ENCODE measurements at regions not wholly inside any gene's neighbourhood (a gene's known extent, or its start where the extent isn't known, plus 50 kb on each side); places are given as distances from the start of the nearest gene placed in this dataset.
"Not testable (repeated sequence)": the region's sequence is repeated elsewhere in the genome, so short reads cannot be mapped to it uniquely, and the experiment has no call there.

DNA sequence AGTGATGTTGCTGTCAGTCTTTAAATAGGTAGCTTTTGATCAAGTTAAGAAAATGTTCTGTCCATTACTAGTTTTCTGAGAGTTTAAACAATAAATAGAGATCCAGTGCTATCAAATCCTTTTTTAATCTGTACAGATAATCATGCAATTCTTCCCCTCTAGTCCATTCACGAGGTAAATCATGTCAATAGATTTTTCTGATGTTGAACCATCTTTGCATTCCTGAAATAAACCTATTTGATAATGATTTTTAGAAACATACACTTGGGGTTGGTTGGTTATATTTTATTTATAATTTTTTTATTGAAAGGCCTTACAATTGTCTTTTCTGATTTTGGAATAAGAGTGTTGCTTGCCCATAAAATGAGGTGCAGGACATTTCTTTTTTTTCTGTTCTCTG is 95.0 kb downstream of the FAM53A start:
- Histone ChIP-seq H3K4me1 (ENCODE audit: control insufficient read depth, insufficient read depth, low read length) (no peaks in the 10 kb centered on the region), H3K4me3 (ENCODE audit: low read length) (no peak overlapping the region), H3K27me3 (ENCODE audit: control insufficient read depth, insufficient read depth, low read length) (no peaks in the 10 kb centered on the region), H3K36me3 (ENCODE audit: control insufficient read depth, insufficient read depth, low read length) (no peaks in the 10 kb centered on the region), H3K27ac (ENCODE audit: low read depth, low read length) (no peak overlapping the region), H3K9ac (ENCODE audit: low read length) (no peak overlapping the region)

DNA sequence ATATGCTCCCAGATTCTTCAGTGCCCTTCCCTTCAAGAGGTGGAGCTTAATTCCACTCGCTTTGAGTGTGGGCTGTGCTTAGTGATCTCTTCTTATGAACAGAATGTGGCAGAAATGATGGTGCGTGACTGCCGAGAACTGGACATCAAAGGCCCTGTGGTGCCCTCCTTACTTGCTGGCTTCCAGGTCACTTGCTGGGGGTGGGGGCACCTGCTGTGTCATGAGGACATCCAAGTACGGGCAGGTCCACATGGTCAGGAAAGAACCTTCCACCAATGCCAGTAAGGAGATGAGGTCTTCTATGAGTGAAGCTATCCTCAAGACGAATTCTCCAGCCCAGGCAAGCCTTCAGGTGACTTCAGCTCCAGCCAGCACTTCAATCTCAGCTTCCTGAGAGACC is 95.8 kb downstream of the FAM53A start:
- no peak overlapping the region for H3K4me3 ChIP-seq (ENCODE audit: low read length)
- no peak overlapping the region for H3K9ac ChIP-seq (ENCODE audit: low read length)
- no peaks in the 10 kb centered on the region for H3K27me3 ChIP-seq (ENCODE audit: control insufficient read depth, insufficient read depth, low read length)
- no peaks in the 10 kb centered on the region for H3K36me3 ChIP-seq (ENCODE audit: control insufficient read depth, insufficient read depth, low read length)
- no peak overlapping the region for H3K27ac ChIP-seq (ENCODE audit: low read depth, low read length)
- no peaks in the 10 kb centered on the region for H3K4me1 ChIP-seq (ENCODE audit: control insufficient read depth, insufficient read depth, low read length)

DNA sequence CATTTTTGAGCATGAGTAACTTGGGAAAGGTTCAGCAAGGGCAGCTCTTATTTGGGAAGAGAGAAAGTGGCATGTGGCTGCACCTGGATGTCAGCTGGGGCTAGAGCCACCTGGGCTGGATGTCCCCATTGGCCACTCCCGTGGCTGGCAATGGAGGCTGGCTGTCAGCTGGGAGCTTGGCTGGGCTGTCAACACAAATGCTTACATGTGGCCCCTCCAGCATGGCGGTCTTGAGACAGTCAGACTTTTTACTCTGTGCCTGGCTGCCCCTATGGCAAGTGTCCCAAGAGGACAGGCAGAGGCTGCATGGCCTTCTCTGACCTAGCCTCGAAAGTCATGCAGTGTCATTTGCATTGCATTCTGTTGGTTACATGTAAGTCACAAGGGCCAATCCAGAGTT is 99.6 kb downstream of the FAM53A start:
- Histone ChIP-seq H3K27ac (ENCODE audit: low read depth, low read length) (no peak overlapping the region), H3K4me1 (ENCODE audit: control insufficient read depth, insufficient read depth, low read length) (no peaks in the 10 kb centered on the region), H3K4me3 (ENCODE audit: low read length) (no peak overlapping the region), H3K27me3 (ENCODE audit: control insufficient read depth, insufficient read depth, low read length) (no peaks in the 10 kb centered on the region), H3K9ac (ENCODE audit: low read length) (no peak overlapping the region), H3K36me3 (ENCODE audit: control insufficient read depth, insufficient read depth, low read length) (no peaks in the 10 kb centered on the region)

DNA sequence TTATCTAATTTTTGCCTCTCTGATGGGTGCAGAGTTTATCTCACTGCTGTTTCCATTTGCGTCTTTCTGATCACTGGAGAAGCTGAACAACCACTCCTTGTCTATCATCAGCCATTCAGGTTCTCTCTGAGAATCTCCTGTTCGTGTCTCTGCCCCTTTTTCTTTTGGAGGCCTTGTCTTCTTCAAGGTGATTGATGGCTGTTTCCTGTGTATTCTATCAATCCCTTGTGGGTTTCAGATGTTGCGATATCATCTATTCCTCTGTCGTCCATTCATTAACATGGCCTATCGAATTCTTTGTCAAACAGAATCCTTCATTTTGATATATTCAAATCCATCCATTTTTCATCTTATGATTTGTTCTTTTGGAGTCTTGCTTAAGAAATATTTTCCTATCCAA is 100.3 kb downstream of the FAM53A start:
- no peaks in the 10 kb centered on the region for H3K36me3 ChIP-seq (ENCODE audit: control insufficient read depth, insufficient read depth, low read length)
- H3K27me3 ChIP-seq (ENCODE audit: control insufficient read depth, insufficient read depth, low read length), result no peaks in the 10 kb centered on the region
- H3K4me1 ChIP-seq (ENCODE audit: control insufficient read depth, insufficient read depth, low read length), result no peaks in the 10 kb centered on the region
- no peak overlapping the region for H3K9ac ChIP-seq (ENCODE audit: low read length)
- H3K27ac ChIP-seq (ENCODE audit: low read depth, low read length), result no peak overlapping the region
- H3K4me3 ChIP-seq (ENCODE audit: low read length), result no peak overlapping the region

GRCh38 chr4:1583051-1583785 is 100.9 kb downstream of the FAM53A start:
- no peak overlapping the region for H3K9ac ChIP-seq (ENCODE audit: low read length)
- no peaks in the 10 kb centered on the region for H3K36me3 ChIP-seq (ENCODE audit: control insufficient read depth, insufficient read depth, low read length)
- no peak overlapping the region for H3K4me3 ChIP-seq (ENCODE audit: low read length)
- no peak overlapping the region for H3K27ac ChIP-seq (ENCODE audit: low read depth, low read length)
- H3K4me1 ChIP-seq (ENCODE audit: control insufficient read depth, insufficient read depth, low read length), result no peaks in the 10 kb centered on the region
- peaks cover 3% of the 10 kb centered on the region for H3K27me3 ChIP-seq (ENCODE audit: control insufficient read depth, insufficient read depth, low read length)

DNA sequence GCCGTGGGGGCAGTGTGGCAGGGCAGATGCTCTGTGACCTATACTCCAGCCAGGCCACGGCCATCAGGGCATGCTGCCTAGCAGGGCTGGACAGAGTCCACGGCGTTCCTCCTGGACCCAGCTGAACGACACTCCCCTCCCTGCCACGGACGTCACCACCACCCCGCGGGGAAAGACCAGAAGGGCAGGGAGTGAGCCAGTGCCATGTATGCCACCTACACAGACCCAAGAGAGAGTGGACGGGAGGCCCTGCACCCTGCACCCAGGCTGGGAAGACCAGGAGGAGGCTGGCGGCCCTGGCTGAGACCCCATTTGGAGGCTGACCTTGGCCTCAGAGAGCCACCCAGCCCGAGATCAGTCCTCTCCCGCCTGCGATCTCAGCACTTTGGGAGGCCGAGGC is 101.9 kb downstream of the FAM53A start:
- H3K27me3 ChIP-seq (ENCODE audit: control insufficient read depth, insufficient read depth, low read length), result peaks cover 5% of the 10 kb centered on the region

DNA sequence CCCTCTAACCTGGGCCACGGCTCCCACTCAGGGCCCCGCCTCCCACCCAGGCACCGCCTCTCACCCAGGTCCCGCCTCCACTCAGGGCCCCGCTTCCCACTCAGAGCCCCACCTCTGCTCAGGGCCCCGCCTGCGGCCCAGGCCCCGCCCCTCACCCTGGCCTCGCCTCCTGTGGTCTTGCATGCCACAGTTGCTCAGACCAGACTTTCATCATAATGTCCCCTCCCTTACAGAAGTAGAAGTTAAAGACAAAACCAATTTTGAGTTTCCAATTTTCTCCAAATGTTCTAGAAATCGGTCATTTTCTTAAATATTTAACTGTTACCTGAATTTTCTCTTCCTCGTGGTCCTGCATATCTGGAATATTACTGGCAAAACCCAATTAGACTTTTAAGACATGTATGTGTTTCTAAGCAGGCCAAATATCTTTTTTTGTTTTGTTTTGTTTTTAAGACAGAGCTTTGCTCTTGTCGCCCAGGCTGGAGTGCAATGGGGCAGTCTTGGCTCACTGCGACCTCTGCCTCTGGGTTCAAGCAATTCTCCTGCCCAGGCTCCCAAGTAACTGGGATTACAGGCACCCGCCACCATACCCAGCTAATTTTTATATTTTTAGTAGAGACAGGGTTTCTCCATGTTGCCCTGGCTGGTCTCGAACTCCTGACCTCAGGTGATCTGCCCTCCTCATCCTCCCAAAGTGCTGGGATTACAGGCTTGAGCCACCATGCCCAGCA is 102.8 kb downstream of the FAM53A start:
- not testable (repeated sequence) for H3K27ac ChIP-seq (ENCODE audit: low read depth, low read length); H3K9ac ChIP-seq (ENCODE audit: low read length); H3K4me3 ChIP-seq (ENCODE audit: low read length); H3K36me3 ChIP-seq (ENCODE audit: control insufficient read depth, insufficient read depth, low read length); H3K4me1 ChIP-seq (ENCODE audit: control insufficient read depth, insufficient read depth, low read length); H3K27me3 ChIP-seq (ENCODE audit: control insufficient read depth, insufficient read depth, low read length)

More for the DNA sequence above, 101.9 kb downstream of the FAM53A start:
- H3K9ac ChIP-seq (ENCODE audit: low read length), result no peak overlapping the region
- H3K4me3 ChIP-seq (ENCODE audit: low read length), result no peak overlapping the region
- no peaks in the 10 kb centered on the region for H3K36me3 ChIP-seq (ENCODE audit: control insufficient read depth, insufficient read depth, low read length)
- no peak overlapping the region for H3K27ac ChIP-seq (ENCODE audit: low read depth, low read length)
- H3K4me1 ChIP-seq (ENCODE audit: control insufficient read depth, insufficient read depth, low read length), result no peaks in the 10 kb centered on the region

- H3K4me3 ChIP-seq (ENCODE audit: low read length); H3K9ac ChIP-seq (ENCODE audit: low read length); H3K36me3 ChIP-seq (ENCODE audit: control insufficient read depth, insufficient read depth, low read length); H3K27me3 ChIP-seq (ENCODE audit: control insufficient read depth, insufficient read depth, low read length); H3K27ac ChIP-seq (ENCODE audit: low read depth, low read length); H3K4me1 ChIP-seq (ENCODE audit: control insufficient read depth, insufficient read depth, low read length): not testable (repeated sequence)
These were observed 103.5 kb downstream of the FAM53A start for GRCh38 chr4:1580692-1581012.

DNA sequence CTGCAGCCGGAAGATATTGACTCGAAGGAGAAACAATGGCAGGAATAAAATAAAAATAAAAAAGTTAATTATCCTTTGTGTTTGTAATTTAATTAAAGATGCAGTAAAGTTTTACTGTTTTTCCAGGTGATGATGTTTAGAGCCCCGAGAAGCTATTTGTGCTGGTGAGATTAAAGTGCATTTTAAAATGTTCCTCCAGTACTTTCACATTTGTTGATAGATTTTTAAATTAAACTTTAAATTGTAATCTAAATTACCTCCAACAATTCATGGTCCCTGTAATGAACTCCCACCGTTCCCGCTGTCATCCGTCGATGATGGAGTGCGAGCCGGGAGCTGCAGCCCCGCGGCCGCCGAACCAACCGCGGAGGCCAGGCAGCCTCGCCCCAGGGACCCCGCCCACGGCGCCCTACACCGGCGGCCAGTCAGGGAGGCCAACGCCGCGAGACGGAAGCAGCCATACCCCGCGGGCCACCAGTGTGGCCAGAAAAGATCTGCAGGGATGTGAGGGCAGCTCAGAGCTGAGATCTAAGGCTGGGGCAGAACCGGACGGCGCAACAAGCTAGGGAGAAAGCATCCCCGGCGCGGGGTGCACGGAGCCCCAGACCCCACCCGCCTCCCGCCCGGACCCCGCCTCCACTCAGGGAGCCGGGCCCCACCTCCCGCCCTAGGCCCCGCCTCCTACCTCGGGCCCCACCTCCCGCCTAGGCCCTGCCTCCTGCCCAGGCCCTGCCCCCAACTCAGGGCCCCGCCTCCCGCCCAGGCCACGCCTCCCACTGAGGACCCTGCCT is 104.0 kb downstream of the FAM53A start:
- Histone ChIP-seq H3K9ac (ENCODE audit: low read length) (peak overlapping the region; percentile 38), H3K27ac (ENCODE audit: low read depth, low read length) (peak overlapping the region; percentile 40), H3K4me3 (ENCODE audit: low read length) (peak overlapping the region; percentile 68), H3K27me3 (ENCODE audit: control insufficient read depth, insufficient read depth, low read length) (peaks cover 5% of the 10 kb centered on the region), H3K36me3 (ENCODE audit: control insufficient read depth, insufficient read depth, low read length) (no peaks in the 10 kb centered on the region), H3K4me1 (ENCODE audit: control insufficient read depth, insufficient read depth, low read length) (no peaks in the 10 kb centered on the region)

- Histone ChIP-seq H3K4me1 (ENCODE audit: control insufficient read depth, insufficient read depth, low read length) (no peaks in the 10 kb centered on the region), H3K4me3 (ENCODE audit: low read length) (peak overlapping the region; percentile 68), H3K27ac (ENCODE audit: low read depth, low read length) (peak overlapping the region; percentile 21), H3K9ac (ENCODE audit: low read length) (peak overlapping the region; percentile 38), H3K27me3 (ENCODE audit: control insufficient read depth, insufficient read depth, low read length) (peaks cover 5% of the 10 kb centered on the region), H3K36me3 (ENCODE audit: control insufficient read depth, insufficient read depth, low read length) (no peaks in the 10 kb centered on the region)
These were observed 104.9 kb downstream of the FAM53A start for GRCh38 chr4:1579001-1579900.

- peaks cover 5% of the 10 kb centered on the region for H3K27me3 ChIP-seq (ENCODE audit: control insufficient read depth, insufficient read depth, low read length)
- H3K4me1 ChIP-seq (ENCODE audit: control insufficient read depth, insufficient read depth, low read length), result no peaks in the 10 kb centered on the region
- H3K27ac ChIP-seq (ENCODE audit: low read depth, low read length), result no peak overlapping the region
- H3K4me3 ChIP-seq (ENCODE audit: low read length), result peak overlapping the region; percentile 27
- no peaks in the 10 kb centered on the region for H3K36me3 ChIP-seq (ENCODE audit: control insufficient read depth, insufficient read depth, low read length)
- no peak overlapping the region for H3K9ac ChIP-seq (ENCODE audit: low read length)
These were observed 105.8 kb downstream of the FAM53A start for GRCh38 chr4:1578251-1578773.

DNA sequence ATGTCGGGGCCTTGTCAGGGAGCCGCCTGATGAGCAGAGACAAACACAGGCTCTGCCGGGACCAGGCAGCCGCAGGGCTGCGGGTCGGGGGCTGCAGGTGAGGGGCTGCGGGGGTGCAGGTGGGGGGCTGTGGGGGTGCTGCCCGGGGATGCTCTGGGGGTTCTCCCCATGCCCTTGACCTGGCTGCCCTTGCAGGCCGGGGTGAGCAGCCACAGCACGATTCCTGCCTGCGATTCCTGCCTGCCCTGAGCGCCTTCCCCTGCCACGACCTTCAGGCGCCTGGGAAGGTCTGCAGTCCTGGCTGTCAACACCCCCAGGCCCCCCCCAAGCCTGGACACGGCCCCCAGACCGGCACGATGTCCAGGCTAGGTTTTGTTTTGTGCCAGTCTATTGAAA is 106.3 kb downstream of the FAM53A start:
- H3K27ac ChIP-seq (ENCODE audit: low read depth, low read length), result no peak overlapping the region
- peaks cover 5% of the 10 kb centered on the region for H3K27me3 ChIP-seq (ENCODE audit: control insufficient read depth, insufficient read depth, low read length)
- H3K9ac ChIP-seq (ENCODE audit: low read length), result no peak overlapping the region
- no peak overlapping the region for H3K4me3 ChIP-seq (ENCODE audit: low read length)
- H3K4me1 ChIP-seq (ENCODE audit: control insufficient read depth, insufficient read depth, low read length), result no peaks in the 10 kb centered on the region
- no peaks in the 10 kb centered on the region for H3K36me3 ChIP-seq (ENCODE audit: control insufficient read depth, insufficient read depth, low read length)
